ENCODE measurements at regions not wholly inside any gene's neighbourhood (a gene's known extent, or its start where the extent isn't known, plus 50 kb on each side); places are given as distances from the start of the nearest gene placed in this dataset.

- TF ChIP-seq POU6F1 (CRISPR knock-in tag; IDR thresholded peaks at IDR 0.05; ENCODE audit: borderline replicate concordance, low read depth) (no peak), ZNF70 (CRISPR knock-in tag; IDR thresholded peaks at IDR 0.05) (no peak), ZFP30 (CRISPR knock-in tag; IDR thresholded peaks at IDR 0.05) (no peak), ARNTL (CRISPR knock-in tag; IDR thresholded peaks at IDR 0.05; ENCODE audit: borderline replicate concordance, low read depth) (no peak), ZNF565 (CRISPR knock-in tag; conservative IDR thresholded peaks at IDR 0.05; ENCODE audit: low read depth) (no peak), CSDC2 (CRISPR knock-in tag; IDR thresholded peaks at IDR 0.05) (no peak), PATZ1 (CRISPR knock-in tag; IDR thresholded peaks at IDR 0.05; ENCODE audit: borderline replicate concordance) (no peak)
Observed at GRCh38 chr4:174084542-174084941, 198.9 kb downstream of the FBXO8 start.

Measured in SK-N-SH treated with all-trans-retinoic acid at 6 μM for 48 hours (cell line).